Rectal smooth muscle tissue (tissue), 1 donor: ENCODE measurements at regions not wholly inside any gene's neighbourhood (a gene's known extent, or its start where the extent isn't known, plus 50 kb on each side); places are given as distances from the start of the nearest gene placed in this dataset.

Source experiments
- H3K27ac ChIP-seq: one replicate; pipeline ENCODE4 v1.7.0; 2013; ENCODE audit warnings: low read depth, low read length, inconsistent platforms
- H3K27me3 ChIP-seq: one replicate; pipeline ENCODE4 v1.7.0; 2013; ENCODE audit warnings: low read length; ENCODE audit not compliant: control insufficient read depth, insufficient read depth
- H3K36me3 ChIP-seq: one replicate; pipeline ENCODE4 v1.7.0; 2013; ENCODE audit warnings: low read length; ENCODE audit not compliant: control insufficient read depth, insufficient read depth
- H3K4me1 ChIP-seq: one replicate; pipeline ENCODE4 v1.7.0; 2013; ENCODE audit warnings: low read length; ENCODE audit not compliant: control insufficient read depth, insufficient read depth
- H3K4me3 ChIP-seq: one replicate; pipeline ENCODE4 v1.7.0; 2013; ENCODE audit warnings: low read length
- H3K9ac ChIP-seq: one replicate; pipeline ENCODE4 v1.7.0; 2013; ENCODE audit warnings: low read length

DNA sequence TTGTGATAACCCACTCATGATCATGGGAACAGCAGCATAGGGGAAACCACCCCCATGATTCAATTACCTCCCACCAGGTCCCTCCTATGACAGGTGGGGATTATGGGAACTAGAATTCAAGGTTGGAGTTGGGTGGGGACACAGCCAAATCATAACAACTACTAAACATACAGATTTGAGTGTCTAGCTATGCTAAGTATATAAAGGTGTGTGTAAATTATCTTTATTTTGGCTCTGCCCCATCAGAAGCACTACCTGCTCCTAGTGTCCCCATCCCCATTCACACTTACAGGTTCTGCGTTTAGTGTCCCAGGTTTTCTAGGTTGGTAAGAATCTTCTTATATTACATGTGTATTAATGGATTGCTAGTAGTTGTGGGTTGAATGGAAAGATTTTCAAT lies 464.7 kb downstream of the EPHA4 start:
- Histone ChIP-seq H3K4me1 (no peaks in the 10 kb centered on the region), H3K27ac (no peak overlapping the region), H3K36me3 (no peaks in the 10 kb centered on the region), H3K9ac (no peak overlapping the region), H3K4me3 (no peak overlapping the region), H3K27me3 (no peaks in the 10 kb centered on the region)

DNA sequence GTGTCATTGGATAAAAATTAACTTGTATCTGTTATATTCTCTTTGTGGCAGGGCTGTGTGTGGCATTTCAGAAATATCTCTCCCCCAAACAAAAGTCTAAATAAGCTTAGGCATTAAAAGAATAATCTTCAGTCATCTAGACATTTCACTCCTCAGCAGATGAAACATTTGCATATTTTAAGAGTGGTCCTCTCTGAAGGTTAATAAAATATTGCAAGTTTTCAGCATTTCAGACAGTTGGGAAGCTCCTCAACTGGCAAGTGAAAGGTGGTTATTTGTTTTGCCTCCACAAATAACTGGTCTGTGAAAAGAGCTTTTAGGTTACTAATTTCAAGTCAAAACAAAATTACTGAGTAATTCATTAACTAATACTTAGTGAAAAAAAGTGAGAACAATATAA lies 462.6 kb downstream of the EPHA4 start:
- H3K36me3 ChIP-seq = no peaks in the 10 kb centered on the region
- no peaks in the 10 kb centered on the region for H3K27me3 ChIP-seq
- H3K4me1 ChIP-seq = no peaks in the 10 kb centered on the region
- H3K27ac ChIP-seq = no peak overlapping the region
- H3K4me3 ChIP-seq = no peak overlapping the region
- no peak overlapping the region for H3K9ac ChIP-seq

DNA sequence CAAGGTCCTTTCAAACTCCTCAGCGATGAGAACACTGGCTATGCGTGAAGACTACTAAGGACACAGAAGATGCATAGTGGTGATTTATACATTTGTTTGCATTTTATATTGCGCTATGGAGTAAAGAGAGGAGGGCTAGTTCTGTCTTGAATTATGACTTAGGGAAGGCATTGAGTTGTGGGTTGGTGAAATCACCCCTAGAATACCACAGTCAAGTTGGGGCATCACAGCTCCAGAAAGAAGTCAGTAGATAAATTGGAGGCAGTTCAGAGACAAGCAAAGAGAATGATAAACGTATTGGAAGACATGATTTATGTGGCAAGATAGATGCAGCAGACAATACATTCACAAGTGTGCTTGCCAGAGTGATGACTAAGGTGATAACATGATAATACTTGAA lies 460.4 kb downstream of the EPHA4 start:
- no peaks in the 10 kb centered on the region for H3K4me1 ChIP-seq
- H3K9ac ChIP-seq = no peak overlapping the region
- no peak overlapping the region for H3K4me3 ChIP-seq
- no peak overlapping the region for H3K27ac ChIP-seq
- H3K27me3 ChIP-seq = no peaks in the 10 kb centered on the region
- no peaks in the 10 kb centered on the region for H3K36me3 ChIP-seq

DNA sequence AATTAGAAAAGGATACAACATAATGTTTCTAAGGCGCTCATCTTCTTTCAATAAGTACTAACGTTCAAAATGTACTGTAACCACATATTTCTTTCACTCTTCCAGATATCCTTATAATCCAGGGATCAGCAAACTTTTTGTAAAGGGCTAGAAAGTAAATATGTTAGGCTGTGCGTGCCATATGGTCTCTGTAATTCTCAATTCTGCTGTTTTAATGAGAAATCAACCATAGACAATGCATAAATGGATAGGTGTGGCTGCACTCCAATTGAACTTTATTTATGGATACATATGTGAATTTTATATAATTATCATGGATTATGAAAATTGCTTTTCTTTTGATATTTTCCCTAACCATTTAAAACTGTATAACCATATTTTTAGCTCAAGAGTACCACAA lies 459.4 kb downstream of the EPHA4 start:
- Histone ChIP-seq H3K27ac (no peak overlapping the region), H3K27me3 (no peaks in the 10 kb centered on the region), H3K9ac (no peak overlapping the region), H3K4me1 (no peaks in the 10 kb centered on the region), H3K36me3 (no peaks in the 10 kb centered on the region), H3K4me3 (no peak overlapping the region)

DNA sequence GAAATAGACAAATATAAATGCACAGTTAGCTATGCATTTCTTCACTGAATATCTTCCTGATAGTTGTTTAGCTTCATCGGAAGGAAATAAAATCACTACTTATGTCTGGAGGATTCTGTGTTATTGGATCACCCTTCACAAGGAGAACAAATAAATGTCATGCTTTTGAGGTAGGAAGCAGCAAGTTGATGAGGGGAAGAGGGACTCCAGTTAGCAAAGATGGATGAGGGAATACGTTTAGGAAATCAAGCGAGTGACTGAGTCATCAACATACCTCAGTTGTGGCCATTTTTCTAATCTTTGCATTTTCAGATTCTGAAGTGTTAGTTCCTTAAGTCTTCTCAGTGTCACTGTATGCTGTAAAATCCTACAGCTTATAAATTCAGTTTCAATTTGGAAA lies 456.2 kb downstream of the EPHA4 start:
- Histone ChIP-seq H3K4me3 (no peak overlapping the region), H3K27ac (no peak overlapping the region), H3K27me3 (no peaks in the 10 kb centered on the region)

DNA sequence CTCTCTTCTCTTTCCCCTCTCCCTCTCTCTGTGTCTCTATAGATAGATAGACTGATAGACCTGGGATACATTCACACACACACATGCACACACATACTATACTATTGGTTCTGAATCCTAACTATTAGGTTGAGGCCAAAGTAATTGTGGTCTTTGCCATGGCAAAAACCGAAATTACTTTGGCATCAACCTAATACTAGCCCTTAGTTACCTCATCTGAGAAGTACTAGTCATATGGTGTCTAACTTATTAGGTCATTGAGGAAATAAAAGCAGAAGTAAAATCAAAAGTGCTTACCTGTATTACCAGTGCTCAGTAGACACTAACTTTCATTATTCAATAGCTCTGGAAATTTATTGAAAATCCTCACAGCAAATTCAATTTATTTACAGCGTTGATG lies 451.5 kb downstream of the EPHA4 start:
- H3K27me3 ChIP-seq = no peaks in the 10 kb centered on the region
- no peaks in the 10 kb centered on the region for H3K36me3 ChIP-seq
- H3K4me3 ChIP-seq = no peak overlapping the region
- no peak overlapping the region for H3K9ac ChIP-seq
- H3K27ac ChIP-seq = no peak overlapping the region
- H3K4me1 ChIP-seq = no peaks in the 10 kb centered on the region

More for the DNA sequence above, 456.2 kb downstream of the EPHA4 start:
- Histone ChIP-seq H3K36me3 (no peaks in the 10 kb centered on the region), H3K9ac (no peak overlapping the region), H3K4me1 (no peaks in the 10 kb centered on the region)

DNA sequence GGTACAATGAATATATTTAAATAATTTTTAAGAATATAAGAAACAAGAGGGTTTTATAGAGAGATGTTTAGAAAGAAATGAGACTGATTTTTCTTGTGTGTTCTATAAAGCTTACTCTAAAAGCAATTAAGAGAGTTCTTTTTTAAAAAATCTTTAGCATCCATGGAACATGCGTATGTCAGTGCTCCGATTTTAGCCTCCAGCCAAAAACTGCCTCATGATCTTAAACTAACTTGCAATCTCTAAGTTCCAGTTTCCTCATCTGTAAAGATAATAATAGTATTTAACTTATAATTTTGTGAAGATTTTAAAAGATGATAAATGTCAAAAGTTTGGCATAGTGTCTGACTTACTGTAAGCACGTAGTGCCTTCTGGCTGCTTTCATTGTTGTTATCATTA lies 448.7 kb downstream of the EPHA4 start:
- H3K4me3 ChIP-seq = no peak overlapping the region
- H3K27me3 ChIP-seq = no peaks in the 10 kb centered on the region
- no peak overlapping the region for H3K27ac ChIP-seq
- no peaks in the 10 kb centered on the region for H3K36me3 ChIP-seq
- no peak overlapping the region for H3K9ac ChIP-seq
- H3K4me1 ChIP-seq = no peaks in the 10 kb centered on the region

DNA sequence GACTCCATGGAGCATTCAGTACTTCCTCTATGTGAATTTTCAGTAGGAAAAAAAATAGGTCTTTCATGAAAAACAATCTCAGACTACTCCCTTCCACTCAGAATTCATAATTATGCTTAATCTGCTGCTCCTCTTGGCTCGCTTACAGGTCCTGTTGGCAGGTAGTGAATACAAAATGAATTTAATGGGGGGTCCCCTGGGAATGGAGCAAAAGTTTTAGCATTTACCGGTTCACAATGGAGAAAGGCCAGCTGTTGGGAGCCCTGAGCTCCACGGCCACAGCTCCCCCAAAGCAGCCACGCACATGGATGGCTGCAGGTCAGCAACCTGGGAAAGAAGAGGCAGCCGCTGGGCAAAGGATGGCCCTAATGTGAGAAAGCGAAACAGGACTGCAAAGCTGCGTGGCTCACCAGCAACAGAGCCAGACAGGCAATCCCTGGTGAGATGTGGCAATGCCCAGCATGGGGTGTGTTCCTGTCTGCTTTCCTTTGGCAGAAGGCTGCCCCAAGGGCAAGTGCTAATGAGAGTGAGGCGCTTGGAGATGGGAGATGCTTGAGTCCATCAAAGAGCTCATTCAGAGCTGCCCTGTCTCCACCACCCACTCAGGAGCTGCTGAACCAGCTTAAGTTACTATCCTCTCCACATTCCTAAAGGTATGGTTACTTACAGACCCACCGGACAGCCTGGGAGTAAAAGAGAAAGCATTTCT lies 447.4 kb downstream of the EPHA4 start:
- no peaks in the 10 kb centered on the region for H3K36me3 ChIP-seq
- H3K27me3 ChIP-seq = no peaks in the 10 kb centered on the region
- no peak overlapping the region for H3K9ac ChIP-seq
- H3K4me3 ChIP-seq = no peak overlapping the region
- H3K4me1 ChIP-seq = no peaks in the 10 kb centered on the region
- no peak overlapping the region for H3K27ac ChIP-seq

DNA sequence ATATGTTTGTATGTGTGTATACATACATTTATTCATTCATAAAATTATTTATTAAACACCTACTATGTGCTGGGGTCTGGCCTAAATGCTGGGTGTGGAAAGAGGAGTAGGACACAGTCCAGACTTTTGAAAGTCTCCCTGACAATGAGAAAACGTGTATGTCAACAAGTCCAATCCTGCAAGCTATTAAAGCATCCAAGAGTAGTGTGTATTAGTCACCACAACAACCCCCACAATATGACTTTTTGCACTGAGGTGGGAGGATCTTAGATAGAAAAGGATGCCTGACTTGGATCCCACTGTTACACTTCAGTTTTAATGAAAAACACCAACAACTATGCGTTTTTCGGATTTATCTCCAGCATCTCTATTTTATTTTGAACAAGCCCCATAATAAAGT lies 446.4 kb downstream of the EPHA4 start:
- H3K9ac ChIP-seq = no peak overlapping the region
- no peak overlapping the region for H3K27ac ChIP-seq
- no peak overlapping the region for H3K4me3 ChIP-seq
- H3K36me3 ChIP-seq = no peaks in the 10 kb centered on the region
- no peaks in the 10 kb centered on the region for H3K4me1 ChIP-seq
- H3K27me3 ChIP-seq = no peaks in the 10 kb centered on the region

DNA sequence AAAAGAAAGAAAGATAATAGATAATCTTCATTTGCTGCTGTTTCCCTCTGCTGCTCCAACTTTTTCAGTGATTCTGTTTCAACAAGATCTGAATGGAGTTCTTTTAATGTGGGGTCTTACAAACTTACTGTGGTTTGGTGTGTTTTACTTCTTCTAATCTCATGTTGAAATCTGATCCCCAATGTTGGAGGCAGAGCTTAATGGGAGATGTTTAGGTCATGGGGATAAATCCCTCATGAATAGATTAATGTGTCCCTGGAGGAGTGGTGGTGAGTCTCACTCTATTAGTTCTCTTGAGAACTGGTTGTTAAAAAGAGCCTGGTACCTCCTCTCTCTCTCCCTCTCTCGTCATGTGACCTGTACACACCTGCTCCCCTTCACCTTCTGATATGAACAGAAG lies 442.4 kb downstream of the EPHA4 start:
- Histone ChIP-seq H3K36me3 (no peaks in the 10 kb centered on the region), H3K27ac (no peak overlapping the region), H3K4me3 (no peak overlapping the region), H3K4me1 (no peaks in the 10 kb centered on the region), H3K27me3 (no peaks in the 10 kb centered on the region), H3K9ac (no peak overlapping the region)

DNA sequence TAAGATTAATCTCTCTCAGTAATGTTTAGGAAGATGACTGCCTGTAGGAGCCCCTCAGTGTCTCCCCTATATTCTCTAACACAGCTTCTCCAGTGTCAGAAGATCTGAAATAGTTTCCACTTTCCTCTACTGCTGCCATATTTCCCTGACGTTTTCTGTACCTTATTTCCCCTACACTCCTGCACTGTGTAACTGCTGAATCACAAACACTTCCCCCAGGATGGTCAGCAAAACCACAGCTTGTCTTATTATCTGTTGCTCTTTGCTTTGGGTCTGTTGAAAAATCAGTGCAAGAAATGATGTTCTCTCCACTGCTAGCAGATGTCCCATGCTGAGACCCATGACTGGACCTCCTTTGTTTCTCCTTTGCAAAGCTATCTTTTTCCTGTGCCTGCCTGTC lies 441.7 kb downstream of the EPHA4 start:
- Histone ChIP-seq H3K36me3 (no peaks in the 10 kb centered on the region), H3K4me1 (no peaks in the 10 kb centered on the region), H3K27me3 (no peaks in the 10 kb centered on the region), H3K9ac (no peak overlapping the region), H3K4me3 (no peak overlapping the region), H3K27ac (no peak overlapping the region)

DNA sequence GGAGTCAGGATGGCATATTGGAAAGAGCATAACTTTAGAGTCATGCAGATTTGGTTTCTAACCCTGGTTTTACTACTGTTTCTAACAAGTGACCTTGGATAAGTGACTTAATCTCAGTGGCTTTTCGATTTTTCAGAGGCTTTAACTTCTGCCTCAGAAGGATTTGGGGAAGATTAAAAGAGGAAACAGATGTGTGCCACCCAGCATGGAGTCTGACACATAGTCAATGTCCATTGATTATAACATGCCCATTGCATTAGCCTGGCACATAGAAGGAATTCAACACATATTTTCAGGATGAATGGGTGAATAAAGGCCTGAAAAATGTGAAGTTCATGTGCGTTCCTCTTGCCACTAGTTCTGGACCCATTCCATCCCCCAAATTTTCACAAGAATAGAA lies 438.2 kb downstream of the EPHA4 start:
- Histone ChIP-seq H3K4me3 (no peak overlapping the region), H3K9ac (no peak overlapping the region), H3K4me1 (no peaks in the 10 kb centered on the region), H3K27me3 (no peaks in the 10 kb centered on the region), H3K36me3 (no peaks in the 10 kb centered on the region), H3K27ac (no peak overlapping the region)

DNA sequence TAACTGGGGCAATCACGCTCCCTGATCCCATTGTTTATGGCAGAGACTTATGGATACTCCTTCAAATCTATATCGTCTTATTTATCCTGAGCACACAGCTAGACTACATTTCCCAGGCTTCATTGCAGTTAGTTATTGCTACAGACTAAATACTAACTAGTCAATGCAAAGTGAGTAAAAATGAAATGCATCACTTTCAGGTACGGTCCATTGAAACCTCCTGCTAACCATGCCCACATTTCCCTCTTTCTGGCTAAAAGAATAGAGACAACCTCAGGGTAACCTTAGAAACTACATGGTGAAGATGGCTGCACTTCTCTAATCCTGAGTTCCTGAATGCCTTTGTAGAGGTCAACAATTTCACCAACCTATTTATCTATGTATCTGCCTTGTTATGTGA lies 437.4 kb downstream of the EPHA4 start:
- no peaks in the 10 kb centered on the region for H3K27me3 ChIP-seq
- no peaks in the 10 kb centered on the region for H3K4me1 ChIP-seq
- H3K36me3 ChIP-seq = no peaks in the 10 kb centered on the region
- no peak overlapping the region for H3K4me3 ChIP-seq
- H3K9ac ChIP-seq = no peak overlapping the region
- no peak overlapping the region for H3K27ac ChIP-seq
